ENCODE measurements at regions not wholly inside any gene's neighbourhood (a gene's known extent, or its start where the extent isn't known, plus 50 kb on each side); places are given as distances from the start of the nearest gene placed in this dataset.
"Not testable (repeated sequence)": the region's sequence is repeated elsewhere in the genome, so short reads cannot be mapped to it uniquely, and the experiment has no call there.

- DNase-seq, result no peak
These were observed 232.0 kb upstream of the PLXNA2 start for GRCh38 chr1:208475951-208476845.

- no peak for DNase-seq
These were observed 232.6 kb upstream of the PLXNA2 start for GRCh38 chr1:208476846-208477170.

- no peak for DNase-seq
These were observed 235.3 kb upstream of the PLXNA2 start for GRCh38 chr1:208479435-208479834.

GRCh38 chr1:208485512-208485911 is 241.3 kb upstream of the PLXNA2 start:
- no peak for DNase-seq

GRCh38 chr1:208486677-208487076 is 242.5 kb upstream of the PLXNA2 start:
- DNase-seq, result no peak

GRCh38 chr1:208488432-208488831 is 244.2 kb upstream of the PLXNA2 start:
- not testable (repeated sequence) for DNase-seq

GRCh38 chr1:208496467-208497371 is 252.5 kb upstream of the PLXNA2 start:
- no peak for DNase-seq

GRCh38 chr1:208497866-208498541 is 253.8 kb upstream of the PLXNA2 start:
- no peak for DNase-seq

GRCh38 chr1:208499026-208499425 is 254.8 kb upstream of the PLXNA2 start:
- DNase-seq, result peak; percentile 58

- DNase-seq, result no peak
These were observed 255.4 kb upstream of the PLXNA2 start for GRCh38 chr1:208499601-208500000.

GRCh38 chr1:208500375-208500774 is 256.2 kb upstream of the PLXNA2 start:
- no peak for DNase-seq

GRCh38 chr1:208501542-208501941 is 257.4 kb upstream of the PLXNA2 start:
- no peak for DNase-seq

- DNase-seq, result no peak
These were observed 259.6 kb upstream of the PLXNA2 start for GRCh38 chr1:208503787-208504186.

GRCh38 chr1:208506812-208507211 is 262.6 kb upstream of the PLXNA2 start:
- no peak for DNase-seq

- no peak for DNase-seq
These were observed 264.9 kb upstream of the PLXNA2 start for GRCh38 chr1:208509072-208509471.

GRCh38 chr1:208510192-208510952 is 266.2 kb upstream of the PLXNA2 start:
- no peak for DNase-seq

- no peak for DNase-seq
These were observed 267.2 kb upstream of the PLXNA2 start for GRCh38 chr1:208511242-208511860.

- no peak for DNase-seq
These were observed 269.6 kb upstream of the PLXNA2 start for GRCh38 chr1:208513799-208514198.

- DNase-seq, result no peak
These were observed 270.9 kb upstream of the PLXNA2 start for GRCh38 chr1:208515129-208515528.

- DNase-seq, result no peak
These were observed 272.6 kb upstream of the PLXNA2 start for GRCh38 chr1:208516780-208517179.

- DNase-seq, result no peak
These were observed 276.4 kb upstream of the PLXNA2 start for GRCh38 chr1:208520438-208521099.

GRCh38 chr1:208521534-208521933 is 277.4 kb upstream of the PLXNA2 start:
- no peak for DNase-seq

All from MV-4-11 (cell line).